Hypothalamus (tissue), 51 donors: ENCODE measurements at regions not wholly inside any gene's neighbourhood (a gene's known extent, or its start where the extent isn't known, plus 50 kb on each side); places are given as distances from the start of the nearest gene placed in this dataset.

Experiments
- DNase-seq, 51 donors: peaks; one replicate each; lab custom pipeline; 2025; lab: John Stamatoyannopoulos, UW

DNA sequence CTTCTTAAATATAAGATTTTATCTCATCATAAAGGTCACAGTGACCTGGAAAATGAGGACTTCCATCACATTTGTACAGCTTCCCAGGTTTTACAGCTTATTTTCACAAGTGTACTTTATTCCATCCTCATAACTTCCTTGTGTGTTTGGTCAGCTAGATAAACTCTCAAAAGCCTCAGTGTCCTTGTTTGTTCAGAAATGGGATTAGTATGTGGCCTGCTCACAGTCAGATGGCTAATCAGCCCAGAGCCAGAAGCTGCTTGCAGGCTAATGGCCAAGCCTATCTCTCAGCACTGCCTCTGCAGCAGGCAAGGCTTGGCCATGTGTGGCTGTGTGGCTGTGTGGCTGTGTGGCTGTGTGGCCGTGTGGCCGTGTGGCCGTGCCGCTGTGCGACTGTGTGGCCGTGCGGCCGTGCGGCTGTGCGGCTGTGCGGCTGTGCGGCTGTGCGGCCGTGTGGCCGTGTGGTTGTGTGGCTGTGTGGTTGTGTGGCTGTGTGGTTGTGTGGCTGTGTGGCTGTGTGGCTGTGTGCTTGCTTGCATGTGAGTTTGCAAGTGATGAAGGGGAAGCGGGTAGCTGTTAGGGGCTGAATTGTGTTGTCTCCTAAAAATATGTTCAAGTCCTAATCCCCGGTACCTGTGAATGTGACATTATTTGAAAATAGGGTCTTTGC, 233.0 kb upstream of the TNP1 start:
- DNase-seq, result no peak

DNA sequence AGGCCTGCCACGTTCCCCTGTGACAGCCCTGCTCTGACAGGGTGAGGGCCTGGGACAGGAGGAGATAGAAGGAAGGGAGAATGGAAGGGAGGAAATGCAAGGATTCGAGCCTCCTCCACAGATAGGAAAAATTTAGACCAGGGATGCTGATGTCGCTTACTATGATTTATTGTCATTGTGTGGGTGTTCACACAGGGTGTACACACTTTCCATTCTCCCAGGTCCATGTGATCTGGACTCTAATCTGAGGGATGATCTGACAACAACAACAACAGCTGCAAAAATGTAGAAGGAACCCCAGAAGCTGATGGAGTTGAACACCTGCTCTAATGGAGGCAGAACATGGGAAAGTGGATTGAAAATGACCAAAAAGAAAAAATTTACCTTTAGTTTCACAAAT, 231.7 kb upstream of the TNP1 start:
- DNase-seq, result no peak

DNA sequence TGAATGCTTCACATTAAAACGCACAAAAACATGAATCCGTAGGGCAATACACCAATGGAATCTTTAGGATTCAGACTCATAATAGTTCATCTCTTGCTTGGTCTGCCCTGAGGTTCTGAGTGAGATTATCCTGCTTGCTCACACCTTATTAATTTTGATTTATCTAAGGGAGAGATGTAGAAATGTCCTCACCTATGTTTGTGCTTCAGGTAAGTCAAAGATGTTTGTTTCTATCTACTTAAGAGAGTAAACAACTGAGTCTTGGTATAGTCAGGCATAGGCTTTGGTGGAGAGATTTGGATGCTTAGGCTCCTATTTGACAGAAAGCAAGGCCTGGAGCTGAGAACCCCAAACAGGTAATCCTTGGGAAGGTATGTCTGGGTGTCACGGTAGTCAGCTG, 231.0 kb upstream of the TNP1 start:
- DNase-seq, result no peak

DNA sequence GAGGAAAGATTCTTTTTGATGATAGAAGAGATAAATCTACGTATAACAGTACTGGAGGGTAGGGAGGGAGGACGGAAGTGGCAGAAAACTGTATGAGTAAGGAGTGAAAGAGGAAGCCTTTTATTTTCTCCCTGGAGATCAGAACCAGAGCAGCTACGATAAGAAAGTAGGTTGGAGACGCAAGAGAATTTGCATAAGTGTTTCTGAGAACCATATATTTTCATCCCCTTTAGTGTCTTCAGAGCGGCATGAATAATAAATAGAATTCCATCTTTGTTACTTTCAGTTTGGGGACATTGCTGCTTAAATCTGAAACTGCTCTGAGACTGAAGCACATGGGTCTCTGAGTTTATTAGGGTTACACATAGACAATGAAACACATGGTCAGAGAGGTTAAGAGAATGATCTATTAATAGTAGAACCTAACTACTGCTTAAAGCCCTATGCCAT, 230.2 kb upstream of the TNP1 start:
- DNase-seq, result no peak

DNA sequence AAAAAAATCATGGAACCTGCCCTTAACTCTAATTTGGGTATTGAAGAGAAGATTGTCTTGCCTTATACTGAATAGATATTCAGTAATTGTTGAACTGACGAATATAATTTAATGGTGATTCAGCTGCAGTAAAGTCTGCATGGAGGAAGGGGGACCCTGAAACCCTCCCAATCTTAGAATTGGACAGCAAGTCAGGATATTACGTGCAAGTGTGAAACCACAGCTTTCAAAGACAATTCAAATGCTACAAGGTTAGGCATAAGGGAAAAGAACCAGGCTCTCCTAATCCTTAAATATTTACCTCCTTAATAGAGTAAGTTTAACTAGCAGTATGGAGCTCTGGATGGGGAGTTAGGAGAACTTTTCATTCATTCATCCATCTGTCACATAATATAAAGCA, 226.9 kb upstream of the TNP1 start:
- no peak for DNase-seq

DNA sequence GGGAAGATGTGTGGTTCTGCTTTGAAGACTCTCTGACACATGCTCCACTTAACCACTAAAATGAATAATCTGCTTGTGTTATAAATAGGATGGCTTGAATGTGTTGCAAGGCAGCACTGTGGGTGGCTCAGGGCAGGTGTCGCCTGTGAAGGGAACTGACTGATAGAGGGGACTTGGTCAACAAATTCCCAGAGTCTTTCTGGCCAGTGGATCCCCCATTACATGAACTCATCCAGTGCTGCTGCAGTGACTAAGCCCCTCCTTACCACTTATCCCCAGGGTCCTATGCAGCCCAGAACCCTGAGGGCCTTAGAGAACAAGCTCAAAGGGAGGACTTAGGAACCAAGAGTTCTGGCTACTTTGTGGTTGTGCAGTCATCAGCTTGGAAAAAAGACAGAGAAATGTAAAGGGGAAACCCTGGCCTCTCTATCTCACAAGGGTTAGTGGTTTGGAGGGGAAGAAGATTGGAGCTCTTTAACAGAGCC, 226.2 kb upstream of the TNP1 start:
- DNase-seq, result peak in 1 of 51 donors; percentile 22

GRCh38 chr2:217085543-217085942, 225.7 kb upstream of the TNP1 start:
- no peak for DNase-seq

DNA sequence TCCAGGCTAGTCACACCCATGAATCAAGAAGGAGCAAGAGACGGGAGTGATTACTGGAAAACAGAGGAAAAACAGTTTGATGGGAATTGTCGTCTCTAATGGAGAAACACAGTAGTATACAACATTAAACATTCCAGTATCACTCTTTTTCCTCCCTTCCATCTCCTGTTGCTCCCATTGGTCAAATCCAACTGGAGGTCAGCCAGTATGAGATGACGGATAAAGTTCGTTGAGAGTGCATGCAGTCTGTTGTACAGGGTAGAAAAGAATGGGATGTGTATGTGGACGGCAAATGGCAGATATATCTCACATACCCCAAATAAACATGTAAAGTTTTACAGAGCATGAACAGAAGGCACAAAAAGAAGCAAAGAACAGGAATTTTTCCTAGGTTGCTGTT, 221.9 kb upstream of the TNP1 start:
- DNase-seq, result no peak

DNA sequence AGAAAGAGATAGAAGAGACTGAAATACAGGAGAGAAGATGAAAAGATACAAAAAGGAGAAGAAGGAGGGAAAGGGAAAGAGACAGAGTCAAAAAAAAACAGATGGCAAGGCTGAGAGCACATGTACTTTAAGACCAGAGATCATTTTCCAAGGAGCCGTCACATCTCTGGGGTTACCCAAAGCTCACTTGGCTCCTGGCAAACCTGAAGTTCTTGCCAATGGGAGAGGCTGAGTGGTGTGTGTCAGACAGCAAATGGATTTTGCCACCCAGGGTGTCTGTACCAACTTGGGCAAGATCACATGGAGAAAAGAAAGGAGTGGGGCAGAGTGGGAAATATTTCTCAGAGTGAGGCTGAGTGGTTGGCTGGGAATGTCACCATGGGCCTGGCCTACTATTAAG, 219.3 kb upstream of the TNP1 start:
- DNase-seq, result no peak

DNA sequence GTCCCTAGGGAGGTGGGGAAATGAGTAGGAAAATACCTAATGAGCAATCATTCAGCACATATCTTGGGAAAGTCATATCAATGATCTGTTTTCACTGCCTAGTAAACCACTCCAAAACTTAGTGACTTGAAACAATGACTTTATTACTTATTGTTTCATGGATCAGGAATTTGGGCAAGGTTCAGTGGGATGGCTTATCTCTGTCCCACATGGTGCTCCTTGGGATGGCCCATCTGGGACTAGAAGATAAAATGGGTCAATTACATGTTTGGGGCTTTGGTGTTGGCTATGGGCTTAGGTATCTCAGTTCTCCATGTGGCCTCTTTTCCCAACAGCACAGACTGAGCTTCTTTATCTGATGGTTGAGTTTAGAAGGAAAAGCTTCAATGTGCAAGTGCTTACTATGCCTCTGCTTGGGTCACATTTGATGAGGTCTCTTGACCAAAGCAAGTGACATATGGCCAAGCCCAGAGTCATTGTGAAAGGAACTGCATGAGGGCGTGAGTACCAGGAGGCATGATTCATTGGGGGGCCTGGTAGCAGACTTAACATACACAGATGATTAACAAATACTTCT, 218.1 kb upstream of the TNP1 start:
- DNase-seq, result no peak

- no peak for DNase-seq
These were observed 216.9 kb upstream of the TNP1 start for GRCh38 chr2:217076657-217077232.

GRCh38 chr2:217076058-217076435, 216.2 kb upstream of the TNP1 start:
- no peak for DNase-seq

GRCh38 chr2:217075268-217076057, 215.6 kb upstream of the TNP1 start:
- DNase-seq, result no peak

- no peak for DNase-seq
These were observed 214.9 kb upstream of the TNP1 start for GRCh38 chr2:217074576-217075255.

DNA sequence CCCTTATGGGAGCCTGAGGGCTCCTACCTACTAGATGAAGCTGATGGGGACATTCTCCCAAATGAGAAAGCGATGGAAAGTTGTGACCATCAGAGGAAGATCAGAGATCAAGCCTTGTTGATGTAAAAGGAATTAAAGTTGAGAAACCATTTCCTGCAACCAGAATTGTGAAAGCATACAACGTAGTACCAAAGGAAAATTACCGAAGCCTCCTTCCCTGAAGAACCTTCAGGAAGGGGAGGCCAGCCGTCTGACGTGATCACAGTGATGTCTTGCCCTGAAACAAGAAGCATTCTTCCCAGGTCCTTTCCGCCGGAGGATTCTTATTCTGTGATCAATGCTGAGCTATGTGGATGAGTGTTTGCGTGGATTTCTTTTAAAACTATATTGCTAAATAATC, 211.6 kb upstream of the TNP1 start:
- DNase-seq, result no peak

DNA sequence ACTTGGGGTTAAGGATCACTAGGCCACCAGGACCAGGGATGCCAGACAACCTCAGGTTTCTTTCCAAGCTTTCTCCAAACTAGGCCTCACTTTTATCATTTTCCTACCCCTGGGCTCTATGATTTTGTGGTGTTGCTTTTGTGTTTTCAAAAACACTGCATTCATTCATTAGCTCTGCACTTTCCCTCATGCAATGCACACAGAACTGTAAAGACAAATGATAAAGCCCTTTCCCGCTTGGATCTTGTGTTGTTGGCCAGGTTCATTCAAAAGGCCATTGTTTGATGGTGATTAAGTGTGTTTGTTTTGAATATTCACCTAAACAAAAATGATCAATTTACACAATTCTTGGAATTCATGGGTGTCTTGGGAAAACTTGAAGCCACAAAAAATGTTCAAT, 210.7 kb upstream of the TNP1 start:
- no peak for DNase-seq

GRCh38 chr2:217070043-217070430, 210.2 kb upstream of the TNP1 start:
- DNase-seq, result no peak

GRCh38 chr2:217069263-217070042, 209.6 kb upstream of the TNP1 start:
- DNase-seq, result no peak

GRCh38 chr2:217068677-217069250, 208.9 kb upstream of the TNP1 start:
- DNase-seq, result no peak

DNA sequence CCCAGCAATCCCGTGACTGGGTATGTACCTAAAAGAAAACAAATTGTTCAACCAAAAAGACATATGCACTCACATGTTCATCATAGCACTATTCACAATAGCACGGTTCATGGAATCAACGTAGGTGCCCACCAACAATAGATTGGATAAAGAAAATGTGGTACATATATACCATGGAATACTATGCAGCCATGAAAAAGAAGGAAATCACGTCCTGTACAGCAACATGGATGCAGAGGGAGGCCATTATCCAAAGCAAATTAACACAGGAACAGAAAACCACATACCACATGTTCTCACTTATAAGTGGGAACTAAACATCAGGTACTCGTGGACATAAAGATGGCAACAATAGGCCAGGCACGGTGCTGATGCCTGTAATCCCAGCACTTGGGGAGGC, 207.9 kb upstream of the TNP1 start:
- no peak for DNase-seq
